Chondrocyte (in vitro differentiated cells): ENCODE measurements at regions not wholly inside any gene's neighbourhood (a gene's known extent, or its start where the extent isn't known, plus 50 kb on each side); places are given as distances from the start of the nearest gene placed in this dataset.

Experiments
- DNase-seq: peaks from one replicate; pipeline ENCODE4 v3.0.0; 2021; ENCODE audit warnings: mixed read lengths, low spot score
- H3K27ac Mint-ChIP-seq: one replicate; pipeline ENCODE4 v1.8.0; 2021; ENCODE audit warnings: mild to moderate bottlenecking, moderate library complexity, mixed read lengths; ENCODE audit not compliant: unreplicated experiment
- H3K27me3 Mint-ChIP-seq: 2 replicates; pipeline ENCODE4 v1.8.0; 2021; ENCODE audit warnings: low read depth, mixed read lengths
- H3K36me3 Mint-ChIP-seq: 2 replicates; pipeline ENCODE4 v1.8.0; 2021; ENCODE audit warnings: low read depth, mixed read lengths
- H3K4me1 Mint-ChIP-seq: 2 replicates; pipeline ENCODE4 v1.8.0; 2021; ENCODE audit warnings: low read depth, mild to moderate bottlenecking, mixed read lengths
- H3K4me3 Mint-ChIP-seq: one replicate; pipeline ENCODE4 v1.8.0; 2021; ENCODE audit warnings: mild to moderate bottlenecking, moderate library complexity, mixed read lengths; ENCODE audit not compliant: unreplicated experiment
- H3K9me3 Mint-ChIP-seq: 2 replicates; pipeline ENCODE4 v1.8.0; 2021; ENCODE audit warnings: low read depth, mixed read lengths
- CTCF ChIP-seq: fragments of 200-600 bp; sonication (generic); IDR thresholded peaks from 2 replicates; pipeline ENCODE4 v1.5.0; 2021; ENCODE audit warnings: antibody characterized with exemption, mild to moderate bottlenecking, moderate library complexity

GRCh38 chr17:51430591-51430990 is 170.2 kb downstream of the UTP18 start:
- Mint-ChIP-seq H3K27ac (no peak overlapping the region), H3K4me3 (no peak overlapping the region)

GRCh38 chr17:51434434-51435170 is 174.3 kb downstream of the UTP18 start:
- DNase-seq = no peak
- no peaks in the 10 kb centered on the region for H3K9me3 Mint-ChIP-seq
- H3K4me3 Mint-ChIP-seq = no peak overlapping the region
- H3K27me3 Mint-ChIP-seq = peaks cover 2% of the 10 kb centered on the region
- H3K36me3 Mint-ChIP-seq = no peaks in the 10 kb centered on the region
- H3K4me1 Mint-ChIP-seq = no peaks in the 10 kb centered on the region
- H3K27ac Mint-ChIP-seq = no peak overlapping the region
- TF ChIP-seq CTCF = no peak

More at GRCh38 chr17:51430591-51430990, 170.2 kb downstream of the UTP18 start:
- no peak for TF ChIP-seq CTCF
- DNase-seq = no peak
- Mint-ChIP-seq H3K27me3 (peaks cover 6% of the 10 kb centered on the region), H3K9me3 (no peaks in the 10 kb centered on the region), H3K36me3 (no peaks in the 10 kb centered on the region), H3K4me1 (peaks cover 15% of the 10 kb centered on the region)

GRCh38 chr17:51435171-51435552 is 174.8 kb downstream of the UTP18 start:
- Mint-ChIP-seq H3K4me1 (no peaks in the 10 kb centered on the region), H3K27ac (no peak overlapping the region), H3K9me3 (no peaks in the 10 kb centered on the region), H3K36me3 (no peaks in the 10 kb centered on the region), H3K27me3 (peaks cover 2% of the 10 kb centered on the region), H3K4me3 (no peak overlapping the region)
- no peak for DNase-seq
- no peak for TF ChIP-seq CTCF

- H3K9me3 Mint-ChIP-seq = no peaks in the 10 kb centered on the region
- H3K36me3 Mint-ChIP-seq = no peaks in the 10 kb centered on the region
- no peaks in the 10 kb centered on the region for H3K4me1 Mint-ChIP-seq
- no peak for DNase-seq
- no peak overlapping the region for H3K4me3 Mint-ChIP-seq
- H3K27me3 Mint-ChIP-seq = peaks cover 2% of the 10 kb centered on the region
- peak; percentile 40 for TF ChIP-seq CTCF
- no peak overlapping the region for H3K27ac Mint-ChIP-seq
These were observed 175.3 kb downstream of the UTP18 start for GRCh38 chr17:51435641-51436091.

GRCh38 chr17:51439395-51440229 is 179.3 kb downstream of the UTP18 start:
- Mint-ChIP-seq H3K9me3 (no peaks in the 10 kb centered on the region), H3K27ac (no peak overlapping the region), H3K4me1 (no peaks in the 10 kb centered on the region), H3K36me3 (no peaks in the 10 kb centered on the region), H3K27me3 (peaks cover 2% of the 10 kb centered on the region), H3K4me3 (no peak overlapping the region)
- TF ChIP-seq CTCF = no peak
- DNase-seq = no peak
